ENCODE measurements at regions not wholly inside any gene's neighbourhood (a gene's known extent, or its start where the extent isn't known, plus 50 kb on each side); places are given as distances from the start of the nearest gene placed in this dataset.

- H3F3A ChIP-seq (ENCODE audit: insufficient read depth), result no peaks in the 10 kb centered on the region
- H3K27me3 ChIP-seq (replicated peaks; ENCODE audit: insufficient read depth), result 0 out of 2 replicates have a peak, but pooled peaks cover 3% of the 10 kb centered on the region
- H3K9me2 ChIP-seq (ENCODE audit: insufficient read depth), result no peaks in the 10 kb centered on the region
- no peak overlapping the region for H3K27ac ChIP-seq
- WGBS, 2 experiments (ENCODE audit: low coverage in 1 of 2, low lambda C conversion rate in 2 of 2, missing lambda C conversion rate in 2 of 2), result 21 to 29% methylated on average over 5 of the region's 5 CpGs
- no peaks in the 10 kb centered on the region for H3K79me2 ChIP-seq (ENCODE audit: insufficient read depth)
- no peaks in the 10 kb centered on the region for H3K9me3 ChIP-seq (ENCODE audit: low read depth)
- in situ Hi-C loops (cut with MboI), result no loop called here
- H3K9ac ChIP-seq, result no peak overlapping the region
- H3K4me3 ChIP-seq, result no peak overlapping the region
- no peak for DNase-seq
- no peak overlapping the region for H2AFZ ChIP-seq
- H4K20me1 ChIP-seq (ENCODE audit: insufficient read depth), result no peaks in the 10 kb centered on the region
- H3K36me3 ChIP-seq (ENCODE audit: low read depth), result no peaks in the 10 kb centered on the region
- TF ChIP-seq EZH2phosphoT487 (IDR thresholded peaks at IDR 0.05; ENCODE audit: insufficient read depth, low read depth), result no peak
- no peak for TF ChIP-seq EZH2 (IDR thresholded peaks at IDR 0.05; ENCODE audit: insufficient read depth, poor library complexity, severe bottlenecking)
- no peak overlapping the region for H3K4me2 ChIP-seq (ENCODE audit: unreplicated experiment)
- H3K4me1 ChIP-seq (ENCODE audit: insufficient read depth), result no peaks in the 10 kb centered on the region
Observed at GRCh38 chr1:164950541-164950986, 391.6 kb downstream of the PBX1 start.

GRCh38 chr1:164949771-164950471 lies 390.9 kb downstream of the PBX1 start:
- Histone ChIP-seq H3F3A (ENCODE audit: insufficient read depth) (no peaks in the 10 kb centered on the region), H3K4me3 (no peak overlapping the region), H3K36me3 (ENCODE audit: low read depth) (no peaks in the 10 kb centered on the region), H3K9ac (no peak overlapping the region), H2AFZ (no peak overlapping the region), H3K27ac (no peak overlapping the region), H3K79me2 (ENCODE audit: insufficient read depth) (no peaks in the 10 kb centered on the region), H4K20me1 (ENCODE audit: insufficient read depth) (no peaks in the 10 kb centered on the region), H3K9me3 (ENCODE audit: low read depth) (no peaks in the 10 kb centered on the region), H3K9me2 (ENCODE audit: insufficient read depth) (no peaks in the 10 kb centered on the region), H3K4me1 (ENCODE audit: insufficient read depth) (no peaks in the 10 kb centered on the region), H3K4me2 (ENCODE audit: unreplicated experiment) (no peak overlapping the region), H3K27me3 (replicated peaks; ENCODE audit: insufficient read depth) (0 out of 2 replicates have a peak, but pooled peaks cover 3% of the 10 kb centered on the region)
- WGBS, 2 experiments (ENCODE audit: low coverage in 1 of 2, low lambda C conversion rate in 2 of 2, missing lambda C conversion rate in 2 of 2), result 7 to 9% methylated on average over 2 of the region's 2 CpGs
- DNase-seq, result no peak
- TF ChIP-seq EZH2 (IDR thresholded peaks at IDR 0.05; ENCODE audit: insufficient read depth, poor library complexity, severe bottlenecking) (no peak), EZH2phosphoT487 (IDR thresholded peaks at IDR 0.05; ENCODE audit: insufficient read depth, low read depth) (no peak)
- in situ Hi-C loops (cut with MboI), result no loop called here

GRCh38 chr1:164948101-164948500 lies 389.1 kb downstream of the PBX1 start:
- H3K27ac ChIP-seq, result no peak overlapping the region
- H3K9me2 ChIP-seq (ENCODE audit: insufficient read depth), result no peaks in the 10 kb centered on the region
- no peak overlapping the region for H3K9ac ChIP-seq
- no peaks in the 10 kb centered on the region for H3K9me3 ChIP-seq (ENCODE audit: low read depth)
- H3K79me2 ChIP-seq (ENCODE audit: insufficient read depth), result no peaks in the 10 kb centered on the region
- H3K4me1 ChIP-seq (ENCODE audit: insufficient read depth), result no peaks in the 10 kb centered on the region
- no peaks in the 10 kb centered on the region for H4K20me1 ChIP-seq (ENCODE audit: insufficient read depth)
- no peaks in the 10 kb centered on the region for H3F3A ChIP-seq (ENCODE audit: insufficient read depth)
- no peak for DNase-seq
- in situ Hi-C loops (cut with MboI), result no loop called here
- TF ChIP-seq EZH2 (IDR thresholded peaks at IDR 0.05; ENCODE audit: insufficient read depth, poor library complexity, severe bottlenecking) (no peak), EZH2phosphoT487 (IDR thresholded peaks at IDR 0.05; ENCODE audit: insufficient read depth, low read depth) (no peak)
- 37 to 38% methylated on average over 1 of the region's 1 CpG for WGBS, 2 experiments (ENCODE audit: low coverage in 1 of 2, low lambda C conversion rate in 2 of 2, missing lambda C conversion rate in 2 of 2)
- H2AFZ ChIP-seq, result no peak overlapping the region
- no peak overlapping the region for H3K4me2 ChIP-seq (ENCODE audit: unreplicated experiment)
- no peaks in the 10 kb centered on the region for H3K36me3 ChIP-seq (ENCODE audit: low read depth)
- H3K4me3 ChIP-seq, result no peak overlapping the region
- H3K27me3 ChIP-seq (replicated peaks; ENCODE audit: insufficient read depth), result no peaks in the 10 kb centered on the region

DNA sequence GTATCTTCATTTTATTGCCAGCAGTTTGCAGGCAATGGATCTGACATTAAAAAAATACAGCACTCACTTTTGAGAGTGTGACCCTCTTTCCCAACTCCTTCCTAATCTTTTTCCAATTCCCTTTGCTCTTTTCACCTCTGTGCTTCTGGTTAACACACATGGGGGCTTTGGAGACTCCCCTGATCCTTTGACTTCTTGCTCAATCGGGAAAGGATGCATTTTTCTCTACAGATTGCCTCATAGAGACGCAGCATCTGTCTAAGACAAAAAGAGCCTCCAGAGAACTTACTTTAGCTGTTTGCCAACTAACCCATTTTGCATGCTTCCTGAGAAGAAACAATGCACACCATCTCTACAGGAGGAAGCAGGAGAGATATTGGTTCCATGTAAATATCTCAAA lies 378.3 kb downstream of the PBX1 start:
- H2AFZ ChIP-seq, result no peak overlapping the region
- H3K79me2 ChIP-seq (ENCODE audit: insufficient read depth), result no peaks in the 10 kb centered on the region
- H3K4me3 ChIP-seq, result no peak overlapping the region
- no peaks in the 10 kb centered on the region for H3K9me2 ChIP-seq (ENCODE audit: insufficient read depth)
- 0 out of 2 replicates have a peak, but pooled peaks cover 6% of the 10 kb centered on the region for H3K27me3 ChIP-seq (replicated peaks; ENCODE audit: insufficient read depth)
- no peaks in the 10 kb centered on the region for H3K9me3 ChIP-seq (ENCODE audit: low read depth)
- H3K4me1 ChIP-seq (ENCODE audit: insufficient read depth), result no peaks in the 10 kb centered on the region
- H3K9ac ChIP-seq, result no peak overlapping the region
- H3K27ac ChIP-seq, result no peak overlapping the region
- H3F3A ChIP-seq (ENCODE audit: insufficient read depth), result no peaks in the 10 kb centered on the region
- no peak overlapping the region for H3K4me2 ChIP-seq (ENCODE audit: unreplicated experiment)
- in situ Hi-C loops (cut with MboI), result no loop called here
- no peaks in the 10 kb centered on the region for H4K20me1 ChIP-seq (ENCODE audit: insufficient read depth)
- no peaks in the 10 kb centered on the region for H3K36me3 ChIP-seq (ENCODE audit: low read depth)
- WGBS, 2 experiments (ENCODE audit: low coverage in 1 of 2, low lambda C conversion rate in 2 of 2, missing lambda C conversion rate in 2 of 2), result 7 to 8% methylated on average over 2 of the region's 2 CpGs
- TF ChIP-seq EZH2 (IDR thresholded peaks at IDR 0.05; ENCODE audit: insufficient read depth, poor library complexity, severe bottlenecking), result no peak
- no peak for TF ChIP-seq EZH2phosphoT487 (IDR thresholded peaks at IDR 0.05; ENCODE audit: insufficient read depth, low read depth)
- no peak for DNase-seq
